ENCODE measurements at regions not wholly inside any gene's neighbourhood (a gene's known extent, or its start where the extent isn't known, plus 50 kb on each side); places are given as distances from the start of the nearest gene placed in this dataset.

GRCh38 chr18:60892441-60892840 is 440.8 kb upstream of the CDH20 start:
- no peaks in the 10 kb centered on the region for H3K36me3 ChIP-seq
- H3K27me3 ChIP-seq, result no peaks in the 10 kb centered on the region
- DNase-seq (ENCODE audit: low spot score), result no peak
- TF ChIP-seq, protein P1, sequence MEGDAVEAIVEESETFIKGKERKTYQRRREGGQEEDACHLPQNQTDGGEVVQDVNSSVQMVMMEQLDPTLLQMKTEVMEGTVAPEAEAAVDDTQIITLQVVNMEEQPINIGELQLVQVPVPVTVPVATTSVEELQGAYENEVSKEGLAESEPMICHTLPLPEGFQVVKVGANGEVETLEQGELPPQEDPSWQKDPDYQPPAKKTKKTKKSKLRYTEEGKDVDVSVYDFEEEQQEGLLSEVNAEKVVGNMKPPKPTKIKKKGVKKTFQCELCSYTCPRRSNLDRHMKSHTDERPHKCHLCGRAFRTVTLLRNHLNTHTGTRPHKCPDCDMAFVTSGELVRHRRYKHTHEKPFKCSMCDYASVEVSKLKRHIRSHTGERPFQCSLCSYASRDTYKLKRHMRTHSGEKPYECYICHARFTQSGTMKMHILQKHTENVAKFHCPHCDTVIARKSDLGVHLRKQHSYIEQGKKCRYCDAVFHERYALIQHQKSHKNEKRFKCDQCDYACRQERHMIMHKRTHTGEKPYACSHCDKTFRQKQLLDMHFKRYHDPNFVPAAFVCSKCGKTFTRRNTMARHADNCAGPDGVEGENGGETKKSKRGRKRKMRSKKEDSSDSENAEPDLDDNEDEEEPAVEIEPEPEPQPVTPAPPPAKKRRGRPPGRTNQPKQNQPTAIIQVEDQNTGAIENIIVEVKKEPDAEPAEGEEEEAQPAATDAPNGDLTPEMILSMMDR (IDR thresholded peaks at IDR 0.05), result no peak
- no peak overlapping the region for H3K4me3 ChIP-seq
- H3K9me3 ChIP-seq, result no peaks in the 10 kb centered on the region
- H3K27ac ChIP-seq, result no peak overlapping the region
- H3K4me1 ChIP-seq, result no peaks in the 10 kb centered on the region

DNA sequence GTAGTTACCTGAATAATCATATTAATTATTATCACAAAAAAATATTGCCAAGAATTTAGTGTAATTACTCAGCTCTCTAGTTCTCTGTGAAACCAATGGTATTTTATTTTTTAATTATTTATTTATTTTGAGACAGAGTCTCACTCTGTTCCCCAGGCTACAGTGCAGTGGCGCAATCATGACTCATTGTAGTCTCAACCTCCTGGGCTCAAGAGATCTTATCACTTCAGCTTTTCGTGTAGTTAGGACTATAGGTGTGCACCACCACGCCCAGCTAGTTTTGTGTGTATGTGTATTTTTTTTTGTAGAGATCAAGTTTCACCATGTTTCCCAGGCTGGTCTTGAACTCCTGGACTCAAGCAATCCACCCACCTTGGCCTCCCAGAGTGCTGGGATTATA is 440.4 kb upstream of the CDH20 start:
- no peak for DNase-seq (ENCODE audit: low spot score)
- TF ChIP-seq, protein P1 (IDR thresholded peaks at IDR 0.05), result no peak
- H3K27me3 ChIP-seq, result no peaks in the 10 kb centered on the region
- no peak overlapping the region for H3K4me3 ChIP-seq
- no peaks in the 10 kb centered on the region for H3K36me3 ChIP-seq
- no peaks in the 10 kb centered on the region for H3K4me1 ChIP-seq
- H3K9me3 ChIP-seq, result no peaks in the 10 kb centered on the region
- no peak overlapping the region for H3K27ac ChIP-seq

DNA sequence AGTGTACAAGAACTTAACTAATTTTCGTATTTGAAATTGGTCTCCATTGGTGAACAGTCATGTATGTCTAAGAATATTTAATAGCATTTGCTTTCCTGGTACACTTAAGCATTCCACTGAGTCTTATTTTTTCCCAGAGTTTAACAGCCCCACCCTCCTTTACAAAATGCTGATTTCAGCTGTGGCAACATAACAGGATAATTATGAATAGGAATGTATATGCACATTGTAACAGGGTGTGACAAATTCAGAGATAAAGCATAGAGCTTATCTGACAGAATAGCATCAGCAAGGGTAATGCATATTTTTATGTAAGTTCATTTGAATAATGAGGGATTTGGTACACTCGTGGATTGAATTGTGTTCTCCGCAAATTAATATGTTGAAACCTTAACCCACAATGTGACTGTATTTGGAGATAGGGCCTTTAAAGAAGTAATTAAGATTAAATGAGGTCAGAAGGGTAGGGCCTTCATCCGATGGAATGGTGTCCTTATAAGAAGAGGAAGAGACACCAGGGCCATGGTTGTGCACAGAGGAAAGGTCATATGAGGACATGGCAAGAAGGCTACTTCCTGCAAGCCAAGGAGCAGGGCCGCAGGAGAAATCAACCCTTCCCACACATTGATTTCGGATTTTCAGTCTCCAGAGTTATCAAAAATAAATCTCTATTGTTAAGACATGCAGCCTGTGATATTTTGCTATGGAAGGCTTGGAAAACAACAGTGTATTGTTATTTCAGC is 439.7 kb upstream of the CDH20 start:
- no peak overlapping the region for H3K4me3 ChIP-seq
- no peaks in the 10 kb centered on the region for H3K27me3 ChIP-seq
- H3K4me1 ChIP-seq, result no peaks in the 10 kb centered on the region
- H3K27ac ChIP-seq, result no peak overlapping the region
- no peaks in the 10 kb centered on the region for H3K36me3 ChIP-seq
- H3K9me3 ChIP-seq, result no peaks in the 10 kb centered on the region
- no peak for DNase-seq (ENCODE audit: low spot score)
- TF ChIP-seq, protein P1 (IDR thresholded peaks at IDR 0.05), result no peak

DNA sequence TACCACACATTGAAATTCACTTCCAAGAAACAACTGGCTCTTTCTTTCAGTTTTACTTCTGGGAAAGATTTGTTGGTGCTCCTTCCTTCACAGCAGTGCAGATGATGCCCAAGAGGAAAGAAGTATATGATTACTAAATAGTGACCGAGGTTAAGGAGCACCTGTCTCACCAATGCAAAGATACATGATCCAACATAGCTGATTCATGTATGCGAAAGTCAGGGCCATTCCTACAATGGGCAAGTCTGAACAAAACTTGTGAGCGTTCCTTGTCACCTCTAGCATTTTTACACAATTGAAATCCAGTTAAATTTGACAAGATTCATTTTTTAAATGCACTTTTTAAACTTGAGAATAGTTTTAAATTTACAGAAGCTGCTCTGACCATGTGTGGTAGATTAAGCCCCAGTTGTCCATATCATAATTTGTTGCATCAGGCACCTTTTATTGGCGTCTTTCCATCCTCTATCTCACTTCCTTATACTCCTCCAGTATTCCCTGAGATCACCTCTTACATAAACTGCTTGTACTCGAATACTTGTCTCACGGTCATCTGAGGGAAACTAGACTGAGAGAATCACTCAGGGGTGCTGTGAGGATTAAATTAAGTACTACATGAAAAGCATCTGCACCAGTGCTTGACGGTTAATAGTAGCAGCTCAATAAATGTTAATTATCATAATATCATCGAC is 438.8 kb upstream of the CDH20 start:
- no peak for DNase-seq (ENCODE audit: low spot score)
- Histone ChIP-seq H3K36me3 (no peaks in the 10 kb centered on the region), H3K4me1 (no peaks in the 10 kb centered on the region), H3K9me3 (no peaks in the 10 kb centered on the region), H3K27ac (no peak overlapping the region), H3K4me3 (no peak overlapping the region), H3K27me3 (no peaks in the 10 kb centered on the region)
- TF ChIP-seq, protein P1 (IDR thresholded peaks at IDR 0.05), result no peak

DNA sequence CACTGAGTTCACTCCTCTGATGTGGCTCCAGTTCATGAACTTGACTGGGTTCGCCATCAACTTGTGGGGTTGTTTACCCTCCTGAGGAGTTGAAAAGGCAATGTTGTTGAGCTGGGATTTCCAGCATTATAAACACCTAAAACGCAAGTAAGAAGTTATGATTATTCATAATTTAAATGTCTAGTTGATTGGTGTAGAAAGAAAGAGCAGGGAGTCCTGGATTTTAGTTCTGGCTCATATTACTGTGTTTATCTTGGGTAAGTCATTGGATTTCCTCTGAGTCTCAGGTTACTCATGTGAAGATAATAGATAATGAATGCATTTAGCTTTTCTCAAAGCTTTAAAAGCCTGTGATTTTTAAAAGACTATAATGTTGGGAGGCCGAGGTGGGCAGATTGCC is 438.0 kb upstream of the CDH20 start:
- DNase-seq (ENCODE audit: low spot score), result no peak
- TF ChIP-seq, protein P1 (IDR thresholded peaks at IDR 0.05), result no peak
- Histone ChIP-seq H3K27me3 (no peaks in the 10 kb centered on the region), H3K9me3 (no peaks in the 10 kb centered on the region), H3K36me3 (no peaks in the 10 kb centered on the region), H3K27ac (no peak overlapping the region), H3K4me1 (no peaks in the 10 kb centered on the region), H3K4me3 (no peak overlapping the region)
